WTC11 (cell line): ENCODE measurements at regions not wholly inside any gene's neighbourhood (a gene's known extent, or its start where the extent isn't known, plus 50 kb on each side); places are given as distances from the start of the nearest gene placed in this dataset.

Experiments used
- ATAC-seq: fragments of 200-7000 bp; cut with Tn5 transposase; 2 replicates; pipeline ENCODE4 v1.10.0; 2021; ENCODE audit warnings: mild to moderate bottlenecking, moderate library complexity
- CTCF ChIA-PET: fragments of 300-600 bp; sonication (Branson Sonifier 250); formaldehyde crosslinking; loops from one replicate; lab custom pipeline; 2021; ENCODE audit warnings: antibody characterized with exemption; lab: Charles Lee
- POLR2A ChIA-PET: fragments of 350-600 bp; sonication (Branson Sonifier 250); formaldehyde crosslinking; loops from one replicate; lab custom pipeline; 2021; ENCODE audit warnings: antibody characterized with exemption; lab: Charles Lee
- DNase-seq: peaks from one replicate; pipeline ENCODE4 v3.0.0; 2021; ENCODE audit warnings: low spot score
- H3K27ac Mint-ChIP-seq: 2 replicates; pipeline ENCODE4 v1.8.0; 2021; ENCODE audit warnings: mixed read lengths
- H3K27me3 Mint-ChIP-seq: 2 replicates; pipeline ENCODE4 v1.8.0; 2021; ENCODE audit warnings: low read depth, mild to moderate bottlenecking, moderate library complexity, mixed read lengths
- H3K36me3 Mint-ChIP-seq: 2 replicates; pipeline ENCODE4 v1.8.0; 2021; ENCODE audit warnings: mixed read lengths
- H3K4me1 Mint-ChIP-seq: 2 replicates; pipeline ENCODE4 v1.8.0; 2022; ENCODE audit warnings: mixed read lengths
- H3K4me3 Mint-ChIP-seq: 2 replicates; pipeline ENCODE4 v1.8.0; 2021; ENCODE audit warnings: mild to moderate bottlenecking, moderate library complexity, mixed read lengths
- H3K9me3 Mint-ChIP-seq: 2 replicates; pipeline ENCODE4 v1.8.0; 2021; ENCODE audit warnings: mixed read lengths
- FOXK1 ChIP-seq: sonication (generic); formaldehyde crosslinking; IDR thresholded peaks from 2 replicates; pipeline ENCODE4 v1.8.0; 2022; ENCODE audit warnings: mild to moderate bottlenecking, moderate library complexity, missing genetic modification reagents
- GTF2I ChIP-seq: fragments of 250-450 bp; sonication (Bioruptor Pico); conservative IDR thresholded peaks from 2 replicates; pipeline ENCODE4 v1.4.0; 2021; ENCODE audit warnings: mild to moderate bottlenecking
- IRF2 ChIP-seq: sonication (generic); formaldehyde crosslinking; IDR thresholded peaks from 2 replicates; pipeline ENCODE4 v1.8.0; 2022; ENCODE audit warnings: low read depth, missing genetic modification reagents, borderline replicate concordance
- JUN ChIP-seq: sonication (generic); formaldehyde crosslinking; IDR thresholded peaks from 2 replicates; pipeline ENCODE4 v1.8.0; 2023; ENCODE audit warnings: mild to moderate bottlenecking, missing genetic modification reagents
- KAT7 ChIP-seq: sonication (generic); formaldehyde crosslinking; IDR thresholded peaks from 2 replicates; pipeline ENCODE4 v1.8.1; 2023; ENCODE audit warnings: missing genetic modification reagents, mild to moderate bottlenecking, borderline replicate concordance
- NFE2L1 ChIP-seq: sonication (generic); formaldehyde crosslinking; IDR thresholded peaks from 2 replicates; pipeline ENCODE4 v1.8.1; 2023; ENCODE audit warnings: missing genetic modification reagents
- NR1H2 ChIP-seq: sonication (generic); formaldehyde crosslinking; IDR thresholded peaks from 2 replicates; pipeline ENCODE4 v1.9.0; 2021; ENCODE audit warnings: mild to moderate bottlenecking, moderate library complexity, missing genetic modification reagents
- PRRX2 ChIP-seq: fragments of 250-450 bp; sonication (Bioruptor Pico); IDR thresholded peaks from 2 replicates; pipeline ENCODE4 v1.8.0; 2021; ENCODE audit warnings: mild to moderate bottlenecking
- SP1 ChIP-seq: sonication (generic); formaldehyde crosslinking; conservative IDR thresholded peaks from 2 replicates; pipeline ENCODE4 v1.8.1; 2022; ENCODE audit warnings: missing genetic modification reagents
- ZBTB21 ChIP-seq: sonication (generic); formaldehyde crosslinking; IDR thresholded peaks from 2 replicates; pipeline ENCODE4 v1.8.1; 2023; ENCODE audit warnings: mild to moderate bottlenecking, missing genetic modification reagents, borderline replicate concordance
- ZNF416 ChIP-seq: fragments of 250-450 bp; sonication (Bioruptor Pico); IDR thresholded peaks from 2 replicates; pipeline ENCODE4 v1.9.0; 2021; ENCODE audit warnings: mild to moderate bottlenecking, inconsistent platforms
- TF ChIP-seq, protein P1 (sequence below): sonication (generic); formaldehyde crosslinking; IDR thresholded peaks from 2 replicates; pipeline ENCODE4 v1.8.1; 2022; ENCODE audit warnings: low read depth, missing genetic modification reagents, borderline replicate concordance
- TF ChIP-seq, protein P2 (sequence below): sonication (generic); formaldehyde crosslinking; IDR thresholded peaks from 2 replicates; pipeline ENCODE4 v1.8.1; 2023; ENCODE audit warnings: mild to moderate bottlenecking, missing genetic modification reagents, borderline replicate concordance
- TF ChIP-seq, protein P3 (sequence below): fragments of 250-450 bp; sonication (Bioruptor Pico); IDR thresholded peaks from 2 replicates; pipeline ENCODE4 v1.9.0; 2021; ENCODE audit warnings: mild to moderate bottlenecking
- TF ChIP-seq, protein P4 (sequence below): fragments of 200-600 bp; IDR thresholded peaks from 2 replicates; pipeline ENCODE4 v1.8.0; 2022; ENCODE audit warnings: antibody characterized with exemption
- TF ChIP-seq, protein P5 (sequence below): sonication (generic); formaldehyde crosslinking; IDR thresholded peaks from 2 replicates; pipeline ENCODE4 v1.8.1; 2022; ENCODE audit warnings: low read depth, mild to moderate bottlenecking, moderate library complexity, missing genetic modification reagents, borderline replicate concordance
- TF ChIP-seq, protein P6 (sequence below): sonication (generic); formaldehyde crosslinking; IDR thresholded peaks from 2 replicates; pipeline ENCODE4 v1.8.0; 2022; ENCODE audit warnings: mild to moderate bottlenecking, missing genetic modification reagents
- TF ChIP-seq, protein P7 (sequence below): sonication (generic); formaldehyde crosslinking; IDR thresholded peaks from 2 replicates; pipeline ENCODE4 v1.8.0; 2023; ENCODE audit warnings: missing genetic modification reagents, mild to moderate bottlenecking, borderline replicate concordance
- TF ChIP-seq, protein P8 (sequence below): sonication (generic); formaldehyde crosslinking; IDR thresholded peaks from 2 replicates; pipeline ENCODE4 v1.8.0; 2022; ENCODE audit warnings: mild to moderate bottlenecking, missing genetic modification reagents

DNA sequence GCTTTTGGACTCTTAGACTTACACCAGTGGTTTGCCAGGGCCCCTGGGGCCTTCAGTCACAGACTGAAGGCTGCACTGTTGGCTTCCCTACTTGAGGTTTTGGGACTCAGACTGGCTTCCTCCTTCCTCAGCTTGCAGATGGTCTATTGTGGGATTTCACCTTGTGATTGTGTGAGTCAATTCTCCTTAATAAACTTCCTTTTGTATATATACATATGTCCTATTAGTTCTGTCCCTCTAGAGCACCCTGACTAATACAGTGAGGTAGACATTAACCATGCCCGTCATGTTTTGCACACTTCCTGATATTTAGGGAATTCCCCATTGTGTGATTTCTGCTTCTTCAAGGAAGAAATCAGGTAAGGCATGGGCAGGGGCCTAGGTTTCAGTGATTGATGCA is 147.8 kb upstream of the CA10 start:
- H3K36me3 Mint-ChIP-seq: peaks cover 30% of the 10 kb centered on the region
- peaks cover 80% of the 10 kb centered on the region for H3K9me3 Mint-ChIP-seq
- POLR2A ChIA-PET: no interaction called here
- no peaks in the 10 kb centered on the region for H3K4me1 Mint-ChIP-seq
- no peak for TF ChIP-seq NFE2L1 (CRISPR knock-in tag)
- TF ChIP-seq, protein P1, sequence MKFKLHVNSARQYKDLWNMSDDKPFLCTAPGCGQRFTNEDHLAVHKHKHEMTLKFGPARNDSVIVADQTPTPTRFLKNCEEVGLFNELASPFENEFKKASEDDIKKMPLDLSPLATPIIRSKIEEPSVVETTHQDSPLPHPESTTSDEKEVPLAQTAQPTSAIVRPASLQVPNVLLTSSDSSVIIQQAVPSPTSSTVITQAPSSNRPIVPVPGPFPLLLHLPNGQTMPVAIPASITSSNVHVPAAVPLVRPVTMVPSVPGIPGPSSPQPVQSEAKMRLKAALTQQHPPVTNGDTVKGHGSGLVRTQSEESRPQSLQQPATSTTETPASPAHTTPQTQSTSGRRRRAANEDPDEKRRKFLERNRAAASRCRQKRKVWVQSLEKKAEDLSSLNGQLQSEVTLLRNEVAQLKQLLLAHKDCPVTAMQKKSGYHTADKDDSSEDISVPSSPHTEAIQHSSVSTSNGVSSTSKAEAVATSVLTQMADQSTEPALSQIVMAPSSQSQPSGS (CRISPR knock-in tag): no peak
- TF ChIP-seq, protein P2, sequence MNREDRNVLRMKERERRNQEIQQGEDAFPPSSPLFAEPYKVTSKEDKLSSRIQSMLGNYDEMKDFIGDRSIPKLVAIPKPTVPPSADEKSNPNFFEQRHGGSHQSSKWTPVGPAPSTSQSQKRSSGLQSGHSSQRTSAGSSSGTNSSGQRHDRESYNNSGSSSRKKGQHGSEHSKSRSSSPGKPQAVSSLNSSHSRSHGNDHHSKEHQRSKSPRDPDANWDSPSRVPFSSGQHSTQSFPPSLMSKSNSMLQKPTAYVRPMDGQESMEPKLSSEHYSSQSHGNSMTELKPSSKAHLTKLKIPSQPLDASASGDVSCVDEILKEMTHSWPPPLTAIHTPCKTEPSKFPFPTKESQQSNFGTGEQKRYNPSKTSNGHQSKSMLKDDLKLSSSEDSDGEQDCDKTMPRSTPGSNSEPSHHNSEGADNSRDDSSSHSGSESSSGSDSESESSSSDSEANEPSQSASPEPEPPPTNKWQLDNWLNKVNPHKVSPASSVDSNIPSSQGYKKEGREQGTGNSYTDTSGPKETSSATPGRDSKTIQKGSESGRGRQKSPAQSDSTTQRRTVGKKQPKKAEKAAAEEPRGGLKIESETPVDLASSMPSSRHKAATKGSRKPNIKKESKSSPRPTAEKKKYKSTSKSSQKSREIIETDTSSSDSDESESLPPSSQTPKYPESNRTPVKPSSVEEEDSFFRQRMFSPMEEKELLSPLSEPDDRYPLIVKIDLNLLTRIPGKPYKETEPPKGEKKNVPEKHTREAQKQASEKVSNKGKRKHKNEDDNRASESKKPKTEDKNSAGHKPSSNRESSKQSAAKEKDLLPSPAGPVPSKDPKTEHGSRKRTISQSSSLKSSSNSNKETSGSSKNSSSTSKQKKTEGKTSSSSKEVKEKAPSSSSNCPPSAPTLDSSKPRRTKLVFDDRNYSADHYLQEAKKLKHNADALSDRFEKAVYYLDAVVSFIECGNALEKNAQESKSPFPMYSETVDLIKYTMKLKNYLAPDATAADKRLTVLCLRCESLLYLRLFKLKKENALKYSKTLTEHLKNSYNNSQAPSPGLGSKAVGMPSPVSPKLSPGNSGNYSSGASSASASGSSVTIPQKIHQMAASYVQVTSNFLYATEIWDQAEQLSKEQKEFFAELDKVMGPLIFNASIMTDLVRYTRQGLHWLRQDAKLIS (CRISPR knock-in tag): no peak
- TF ChIP-seq, protein P3, sequence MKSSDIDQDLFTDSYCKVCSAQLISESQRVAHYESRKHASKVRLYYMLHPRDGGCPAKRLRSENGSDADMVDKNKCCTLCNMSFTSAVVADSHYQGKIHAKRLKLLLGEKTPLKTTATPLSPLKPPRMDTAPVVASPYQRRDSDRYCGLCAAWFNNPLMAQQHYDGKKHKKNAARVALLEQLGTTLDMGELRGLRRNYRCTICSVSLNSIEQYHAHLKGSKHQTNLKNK: no peak
- TF ChIP-seq, protein P4, sequence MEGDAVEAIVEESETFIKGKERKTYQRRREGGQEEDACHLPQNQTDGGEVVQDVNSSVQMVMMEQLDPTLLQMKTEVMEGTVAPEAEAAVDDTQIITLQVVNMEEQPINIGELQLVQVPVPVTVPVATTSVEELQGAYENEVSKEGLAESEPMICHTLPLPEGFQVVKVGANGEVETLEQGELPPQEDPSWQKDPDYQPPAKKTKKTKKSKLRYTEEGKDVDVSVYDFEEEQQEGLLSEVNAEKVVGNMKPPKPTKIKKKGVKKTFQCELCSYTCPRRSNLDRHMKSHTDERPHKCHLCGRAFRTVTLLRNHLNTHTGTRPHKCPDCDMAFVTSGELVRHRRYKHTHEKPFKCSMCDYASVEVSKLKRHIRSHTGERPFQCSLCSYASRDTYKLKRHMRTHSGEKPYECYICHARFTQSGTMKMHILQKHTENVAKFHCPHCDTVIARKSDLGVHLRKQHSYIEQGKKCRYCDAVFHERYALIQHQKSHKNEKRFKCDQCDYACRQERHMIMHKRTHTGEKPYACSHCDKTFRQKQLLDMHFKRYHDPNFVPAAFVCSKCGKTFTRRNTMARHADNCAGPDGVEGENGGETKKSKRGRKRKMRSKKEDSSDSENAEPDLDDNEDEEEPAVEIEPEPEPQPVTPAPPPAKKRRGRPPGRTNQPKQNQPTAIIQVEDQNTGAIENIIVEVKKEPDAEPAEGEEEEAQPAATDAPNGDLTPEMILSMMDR: no peak
- TF ChIP-seq JUN (CRISPR knock-in tag): no peak
- TF ChIP-seq, protein P5, sequence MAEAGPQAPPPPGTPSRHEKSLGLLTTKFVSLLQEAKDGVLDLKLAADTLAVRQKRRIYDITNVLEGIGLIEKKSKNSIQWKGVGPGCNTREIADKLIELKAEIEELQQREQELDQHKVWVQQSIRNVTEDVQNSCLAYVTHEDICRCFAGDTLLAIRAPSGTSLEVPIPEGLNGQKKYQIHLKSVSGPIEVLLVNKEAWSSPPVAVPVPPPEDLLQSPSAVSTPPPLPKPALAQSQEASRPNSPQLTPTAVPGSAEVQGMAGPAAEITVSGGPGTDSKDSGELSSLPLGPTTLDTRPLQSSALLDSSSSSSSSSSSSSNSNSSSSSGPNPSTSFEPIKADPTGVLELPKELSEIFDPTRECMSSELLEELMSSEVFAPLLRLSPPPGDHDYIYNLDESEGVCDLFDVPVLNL (CRISPR knock-in tag): no peak
- no peak for TF ChIP-seq PRRX2 (CRISPR knock-in tag)
- TF ChIP-seq GTF2I (CRISPR knock-in tag): no peak
- no peak for TF ChIP-seq SP1 (CRISPR knock-in tag)
- no peak for TF ChIP-seq FOXK1 (CRISPR knock-in tag)
- TF ChIP-seq, protein P6, sequence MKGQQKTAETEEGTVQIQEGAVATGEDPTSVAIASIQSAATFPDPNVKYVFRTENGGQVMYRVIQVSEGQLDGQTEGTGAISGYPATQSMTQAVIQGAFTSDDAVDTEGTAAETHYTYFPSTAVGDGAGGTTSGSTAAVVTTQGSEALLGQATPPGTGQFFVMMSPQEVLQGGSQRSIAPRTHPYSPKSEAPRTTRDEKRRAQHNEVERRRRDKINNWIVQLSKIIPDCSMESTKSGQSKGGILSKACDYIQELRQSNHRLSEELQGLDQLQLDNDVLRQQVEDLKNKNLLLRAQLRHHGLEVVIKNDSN (CRISPR knock-in tag): no peak
- TF ChIP-seq, all 79 proteins: peak for 0
- no peak overlapping the region for H3K27ac Mint-ChIP-seq
- ATAC-seq (no peak), DNase-seq (no peak)
- H3K27me3 Mint-ChIP-seq: peaks cover 5% of the 10 kb centered on the region; the same call in 1 of the 2 replicates
- CTCF ChIA-PET: no interaction called here
- no peak overlapping the region for H3K4me3 Mint-ChIP-seq

DNA sequence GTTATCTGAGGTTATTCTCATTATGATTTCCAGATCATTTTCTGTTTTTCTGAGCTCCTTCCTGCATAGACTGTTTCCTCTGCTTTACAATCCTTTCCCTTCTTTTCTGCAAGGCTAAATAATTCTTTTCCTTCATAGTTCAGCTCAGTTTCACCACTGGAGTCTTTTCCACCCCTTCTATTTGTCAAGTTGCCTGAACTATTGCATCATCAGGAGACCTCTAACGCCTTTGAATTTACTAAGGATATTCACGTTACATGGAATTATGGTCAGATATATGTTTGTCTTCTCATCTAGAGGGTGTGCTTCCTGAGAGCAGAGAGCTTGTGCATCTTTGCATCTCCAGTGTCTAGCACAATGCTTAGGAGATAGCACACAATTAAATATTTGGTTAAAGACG is 140.4 kb upstream of the CA10 start:
- Mint-ChIP-seq H3K36me3 (peaks cover 36% of the 10 kb centered on the region), H3K27ac (no peak overlapping the region), H3K9me3 (peaks cover 81% of the 10 kb centered on the region), H3K4me3 (no peak overlapping the region), H3K27me3 (peaks cover 7% of the 10 kb centered on the region; the same call in 1 of the 2 replicates), H3K4me1 (no peaks in the 10 kb centered on the region)
- POLR2A ChIA-PET: no interaction called here
- no peak for DNase-seq
- no peak for ATAC-seq
- CTCF ChIA-PET: no interaction called here
- TF ChIP-seq NR1H2 (CRISPR knock-in tag) (no peak), KAT7 (no peak), ZNF416 (CRISPR knock-in tag) (no peak), IRF2 (no peak), JUN (CRISPR knock-in tag) (no peak), ZBTB21 (CRISPR knock-in tag) (no peak)
- TF ChIP-seq, protein P7, sequence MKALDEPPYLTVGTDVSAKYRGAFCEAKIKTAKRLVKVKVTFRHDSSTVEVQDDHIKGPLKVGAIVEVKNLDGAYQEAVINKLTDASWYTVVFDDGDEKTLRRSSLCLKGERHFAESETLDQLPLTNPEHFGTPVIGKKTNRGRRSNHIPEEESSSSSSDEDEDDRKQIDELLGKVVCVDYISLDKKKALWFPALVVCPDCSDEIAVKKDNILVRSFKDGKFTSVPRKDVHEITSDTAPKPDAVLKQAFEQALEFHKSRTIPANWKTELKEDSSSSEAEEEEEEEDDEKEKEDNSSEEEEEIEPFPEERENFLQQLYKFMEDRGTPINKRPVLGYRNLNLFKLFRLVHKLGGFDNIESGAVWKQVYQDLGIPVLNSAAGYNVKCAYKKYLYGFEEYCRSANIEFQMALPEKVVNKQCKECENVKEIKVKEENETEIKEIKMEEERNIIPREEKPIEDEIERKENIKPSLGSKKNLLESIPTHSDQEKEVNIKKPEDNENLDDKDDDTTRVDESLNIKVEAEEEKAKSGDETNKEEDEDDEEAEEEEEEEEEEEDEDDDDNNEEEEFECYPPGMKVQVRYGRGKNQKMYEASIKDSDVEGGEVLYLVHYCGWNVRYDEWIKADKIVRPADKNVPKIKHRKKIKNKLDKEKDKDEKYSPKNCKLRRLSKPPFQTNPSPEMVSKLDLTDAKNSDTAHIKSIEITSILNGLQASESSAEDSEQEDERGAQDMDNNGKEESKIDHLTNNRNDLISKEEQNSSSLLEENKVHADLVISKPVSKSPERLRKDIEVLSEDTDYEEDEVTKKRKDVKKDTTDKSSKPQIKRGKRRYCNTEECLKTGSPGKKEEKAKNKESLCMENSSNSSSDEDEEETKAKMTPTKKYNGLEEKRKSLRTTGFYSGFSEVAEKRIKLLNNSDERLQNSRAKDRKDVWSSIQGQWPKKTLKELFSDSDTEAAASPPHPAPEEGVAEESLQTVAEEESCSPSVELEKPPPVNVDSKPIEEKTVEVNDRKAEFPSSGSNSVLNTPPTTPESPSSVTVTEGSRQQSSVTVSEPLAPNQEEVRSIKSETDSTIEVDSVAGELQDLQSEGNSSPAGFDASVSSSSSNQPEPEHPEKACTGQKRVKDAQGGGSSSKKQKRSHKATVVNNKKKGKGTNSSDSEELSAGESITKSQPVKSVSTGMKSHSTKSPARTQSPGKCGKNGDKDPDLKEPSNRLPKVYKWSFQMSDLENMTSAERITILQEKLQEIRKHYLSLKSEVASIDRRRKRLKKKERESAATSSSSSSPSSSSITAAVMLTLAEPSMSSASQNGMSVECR (CRISPR knock-in tag): no peak
- TF ChIP-seq, protein P8, sequence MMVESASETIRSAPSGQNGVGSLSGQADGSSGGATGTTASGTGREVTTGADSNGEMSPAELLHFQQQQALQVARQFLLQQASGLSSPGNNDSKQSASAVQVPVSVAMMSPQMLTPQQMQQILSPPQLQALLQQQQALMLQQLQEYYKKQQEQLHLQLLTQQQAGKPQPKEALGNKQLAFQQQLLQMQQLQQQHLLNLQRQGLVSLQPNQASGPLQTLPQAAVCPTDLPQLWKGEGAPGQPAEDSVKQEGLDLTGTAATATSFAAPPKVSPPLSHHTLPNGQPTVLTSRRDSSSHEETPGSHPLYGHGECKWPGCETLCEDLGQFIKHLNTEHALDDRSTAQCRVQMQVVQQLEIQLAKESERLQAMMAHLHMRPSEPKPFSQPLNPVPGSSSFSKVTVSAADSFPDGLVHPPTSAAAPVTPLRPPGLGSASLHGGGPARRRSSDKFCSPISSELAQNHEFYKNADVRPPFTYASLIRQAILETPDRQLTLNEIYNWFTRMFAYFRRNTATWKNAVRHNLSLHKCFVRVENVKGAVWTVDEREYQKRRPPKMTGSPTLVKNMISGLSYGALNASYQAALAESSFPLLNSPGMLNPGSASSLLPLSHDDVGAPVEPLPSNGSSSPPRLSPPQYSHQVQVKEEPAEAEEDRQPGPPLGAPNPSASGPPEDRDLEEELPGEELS (CRISPR knock-in tag): no peak
